GM12878 (cell line): ENCODE measurements at regions not wholly inside any gene's neighbourhood (a gene's known extent, or its start where the extent isn't known, plus 50 kb on each side); places are given as distances from the start of the nearest gene placed in this dataset.

Source experiments
- HDAC2 ChIP-seq: fragments of 200-600 bp; sonication (generic); IDR thresholded peaks from 2 replicates; pipeline ENCODE4 v1.6.1; 2017
- KAT2A ChIP-seq: conservative IDR thresholded peaks from 2 replicates; pipeline ENCODE4 v1.6.1; 2011; ENCODE audit warnings: low read depth, low read length; ENCODE audit not compliant: control insufficient read depth
- RAD21 ChIP-seq: IDR thresholded peaks from 2 replicates; pipeline ENCODE4 v1.6.1; 2011; ENCODE audit warnings: mild to moderate bottlenecking, low read depth, low read length, moderate library complexity; ENCODE audit not compliant: insufficient read depth
- RFX5 ChIP-seq: IDR thresholded peaks from 2 replicates; pipeline ENCODE4 v1.6.1; 2011; ENCODE audit warnings: low read depth, low read length, improper control_type of control experiment
- TF ChIP-seq, protein P1 (sequence below), 3 experiments: IDR thresholded peaks in 2 of 3; conservative IDR thresholded peaks in 1 of 3; 2 replicates each; pipeline ENCODE4 v1.5.1; 2011; ENCODE audit warnings: low read depth in 3 of 3, low read length in 3 of 3, mild to moderate bottlenecking in 3 of 3, control low read depth in 2 of 3, moderate library complexity in 2 of 3, inconsistent platforms in 1 of 3, mixed read lengths in 1 of 3; ENCODE audit not compliant: control insufficient read depth in 2 of 3, insufficient read depth in 1 of 3; ENCODE audit errors: extremely low read depth in 1 of 3

DNA sequence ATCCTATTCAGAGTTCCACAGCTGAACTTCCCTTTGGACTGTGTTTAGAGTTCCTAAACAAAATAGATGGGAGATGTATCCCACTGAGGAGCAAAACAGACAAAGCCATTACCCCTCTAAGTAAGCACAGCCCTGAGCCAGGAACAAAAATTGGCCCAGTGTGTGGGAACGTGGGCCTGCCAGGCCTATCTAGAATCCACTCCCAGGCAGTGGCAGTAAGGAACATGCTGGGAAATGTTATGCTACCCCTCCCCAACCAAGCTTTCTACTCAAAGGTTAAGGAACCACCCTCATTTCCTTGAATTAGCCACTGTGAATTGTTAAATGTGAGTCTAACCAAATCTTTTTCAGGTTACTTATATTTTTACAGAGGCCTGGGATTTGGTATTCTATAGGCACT is 405.1 kb upstream of the PTGER4 start:
- TF ChIP-seq, protein P1, sequence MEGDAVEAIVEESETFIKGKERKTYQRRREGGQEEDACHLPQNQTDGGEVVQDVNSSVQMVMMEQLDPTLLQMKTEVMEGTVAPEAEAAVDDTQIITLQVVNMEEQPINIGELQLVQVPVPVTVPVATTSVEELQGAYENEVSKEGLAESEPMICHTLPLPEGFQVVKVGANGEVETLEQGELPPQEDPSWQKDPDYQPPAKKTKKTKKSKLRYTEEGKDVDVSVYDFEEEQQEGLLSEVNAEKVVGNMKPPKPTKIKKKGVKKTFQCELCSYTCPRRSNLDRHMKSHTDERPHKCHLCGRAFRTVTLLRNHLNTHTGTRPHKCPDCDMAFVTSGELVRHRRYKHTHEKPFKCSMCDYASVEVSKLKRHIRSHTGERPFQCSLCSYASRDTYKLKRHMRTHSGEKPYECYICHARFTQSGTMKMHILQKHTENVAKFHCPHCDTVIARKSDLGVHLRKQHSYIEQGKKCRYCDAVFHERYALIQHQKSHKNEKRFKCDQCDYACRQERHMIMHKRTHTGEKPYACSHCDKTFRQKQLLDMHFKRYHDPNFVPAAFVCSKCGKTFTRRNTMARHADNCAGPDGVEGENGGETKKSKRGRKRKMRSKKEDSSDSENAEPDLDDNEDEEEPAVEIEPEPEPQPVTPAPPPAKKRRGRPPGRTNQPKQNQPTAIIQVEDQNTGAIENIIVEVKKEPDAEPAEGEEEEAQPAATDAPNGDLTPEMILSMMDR (IDR thresholded peaks at IDR 0.05 in 2 of 3, conservative IDR thresholded peaks at IDR 0.05 in 1 of 3; ENCODE audit: control insufficient read depth in 2 of 3, extremely low read depth in 1 of 3, insufficient read depth in 1 of 3, low read depth in 3 of 3, low read length in 3 of 3), result no peak
- TF ChIP-seq RFX5 (no peak), RAD21 (no peak), HDAC2 (no peak), KAT2A (no peak)
